GM12872 (cell line): ENCODE measurements at regions not wholly inside any gene's neighbourhood (a gene's known extent, or its start where the extent isn't known, plus 50 kb on each side); places are given as distances from the start of the nearest gene placed in this dataset.

Experiments used
- CTCF ChIP-seq: IDR thresholded peaks from 3 replicates; pipeline ENCODE4 v1.5.1; 2011; ENCODE audit warnings: low read depth, mild to moderate bottlenecking, low read length, moderate library complexity; ENCODE audit not compliant: insufficient read depth

- TF ChIP-seq CTCF = no peak
Measured at GRCh38 chr6:139800837-139801236, 426.4 kb upstream of the CITED2 start.

- TF ChIP-seq CTCF = no peak
Measured at GRCh38 chr6:139790527-139790926, 416.1 kb upstream of the CITED2 start.

GRCh38 chr6:139784222-139784769 lies 409.8 kb upstream of the CITED2 start:
- no peak for TF ChIP-seq CTCF

- TF ChIP-seq CTCF = no peak
Measured at GRCh38 chr6:139779988-139780774, 405.7 kb upstream of the CITED2 start.

GRCh38 chr6:139778688-139779087 lies 404.2 kb upstream of the CITED2 start:
- TF ChIP-seq CTCF = no peak

- TF ChIP-seq CTCF = no peak
Measured at GRCh38 chr6:139778106-139778505, 403.7 kb upstream of the CITED2 start.

GRCh38 chr6:139777202-139777970 lies 402.9 kb upstream of the CITED2 start:
- no peak for TF ChIP-seq CTCF
